HG02610 (cell line): ENCODE measurements at regions not wholly inside any gene's neighbourhood (a gene's known extent, or its start where the extent isn't known, plus 50 kb on each side); places are given as distances from the start of the nearest gene placed in this dataset.
"Not testable (repeated sequence)": the region's sequence is repeated elsewhere in the genome, so short reads cannot be mapped to it uniquely, and the experiment has no call there.

Source experiments
- ATAC-seq: cut with Tn5 transposase; IDR thresholded peaks from one replicate; pipeline ENCODE4 v1.9.1; 2021; ENCODE audit warnings: mild to moderate bottlenecking, moderate library complexity; ENCODE audit not compliant: unreplicated experiment

- ATAC-seq: no peak
These were observed 58.5 kb downstream of the TEX13C start for GRCh38 chrX:125378205-125378604.

GRCh38 chrX:125378770-125379169 lies 59.1 kb downstream of the TEX13C start:
- ATAC-seq: no peak

GRCh38 chrX:125382148-125382628 lies 62.5 kb downstream of the TEX13C start:
- no peak for ATAC-seq

- ATAC-seq: no peak
These were observed 63.2 kb downstream of the TEX13C start for GRCh38 chrX:125382889-125383288.

GRCh38 chrX:125384867-125385266 lies 65.2 kb downstream of the TEX13C start:
- ATAC-seq: no peak

- no peak for ATAC-seq
These were observed 68.3 kb downstream of the TEX13C start for GRCh38 chrX:125387945-125388344.

- ATAC-seq: no peak
These were observed 74.8 kb downstream of the TEX13C start for GRCh38 chrX:125394449-125394848.

- no peak for ATAC-seq
These were observed 76.0 kb downstream of the TEX13C start for GRCh38 chrX:125395626-125396025.

GRCh38 chrX:125398959-125399440 lies 79.3 kb downstream of the TEX13C start:
- no peak for ATAC-seq

- no peak for ATAC-seq
These were observed 83.1 kb downstream of the TEX13C start for GRCh38 chrX:125402807-125403206.

GRCh38 chrX:125404667-125405160 lies 85.0 kb downstream of the TEX13C start:
- no peak for ATAC-seq

- no peak for ATAC-seq
These were observed 85.7 kb downstream of the TEX13C start for GRCh38 chrX:125405339-125405738.

GRCh38 chrX:125407314-125407713 lies 87.6 kb downstream of the TEX13C start:
- ATAC-seq: no peak

- no peak for ATAC-seq
These were observed 101.1 kb downstream of the TEX13C start for GRCh38 chrX:125420809-125421208.

GRCh38 chrX:125422986-125423385 lies 103.3 kb downstream of the TEX13C start:
- ATAC-seq: no peak

- ATAC-seq: no peak
These were observed 104.9 kb downstream of the TEX13C start for GRCh38 chrX:125424536-125424935.

GRCh38 chrX:125436855-125437254 lies 117.2 kb downstream of the TEX13C start:
- ATAC-seq: no peak

GRCh38 chrX:125439194-125439849 lies 119.7 kb downstream of the TEX13C start:
- no peak for ATAC-seq

- no peak for ATAC-seq
These were observed 125.0 kb downstream of the TEX13C start for GRCh38 chrX:125444659-125445058.

- ATAC-seq: no peak
These were observed 155.8 kb downstream of the TEX13C start for GRCh38 chrX:125475482-125475881.

- no peak for ATAC-seq
These were observed 172.8 kb downstream of the TEX13C start for GRCh38 chrX:125492439-125492838.

GRCh38 chrX:125493004-125493403 lies 173.3 kb downstream of the TEX13C start:
- not testable (repeated sequence) for ATAC-seq

- no peak for ATAC-seq
These were observed 178.0 kb downstream of the TEX13C start for GRCh38 chrX:125497667-125498066.
